ENCODE measurements at regions not wholly inside any gene's neighbourhood (a gene's known extent, or its start where the extent isn't known, plus 50 kb on each side); places are given as distances from the start of the nearest gene placed in this dataset.
A peak's percentile ranks its signal among the peaks of the same experiment; 100 is the strongest.

DNA sequence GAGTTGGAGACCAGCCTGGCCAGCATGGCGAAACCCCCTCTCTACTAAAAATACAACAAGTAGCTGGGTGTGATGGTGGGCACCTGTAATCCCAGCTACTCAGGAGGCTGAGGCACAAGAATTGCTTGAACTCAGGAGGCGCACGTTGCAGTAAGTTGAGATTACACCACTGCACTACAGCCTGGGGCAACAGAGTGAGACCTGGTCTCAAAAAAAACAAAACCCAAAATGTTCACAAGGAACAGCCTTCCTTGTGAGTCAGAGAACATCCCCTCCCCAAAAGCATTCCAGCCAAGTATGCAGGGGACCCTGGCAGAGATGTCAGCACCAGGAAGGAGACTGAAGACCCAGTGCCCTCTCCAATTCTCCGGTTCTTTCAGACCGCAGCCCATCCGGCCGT is 314.9 kb upstream of the TSHZ3 start:
- DNase-seq (ENCODE audit: low read depth), result no peak

DNA sequence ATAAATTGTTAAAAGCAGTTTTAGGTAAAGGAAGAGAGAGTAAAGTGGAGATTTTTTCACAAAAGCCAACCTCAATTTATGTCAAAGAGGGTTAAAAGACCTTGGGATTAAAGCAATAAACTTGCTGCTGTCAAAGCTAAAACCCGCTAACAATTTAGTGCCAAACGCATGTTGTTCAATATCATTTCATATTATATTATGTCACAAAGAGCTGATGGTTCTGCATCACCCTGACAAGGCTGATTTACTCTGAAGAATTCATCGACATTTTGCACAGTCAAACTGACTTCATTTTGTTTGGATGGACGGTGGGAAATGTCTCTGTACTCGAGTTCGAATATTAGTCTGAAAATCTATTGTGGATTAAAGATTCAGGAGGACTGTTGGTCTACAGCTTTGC is 315.8 kb upstream of the TSHZ3 start:
- no peak for DNase-seq (ENCODE audit: low read depth)

DNA sequence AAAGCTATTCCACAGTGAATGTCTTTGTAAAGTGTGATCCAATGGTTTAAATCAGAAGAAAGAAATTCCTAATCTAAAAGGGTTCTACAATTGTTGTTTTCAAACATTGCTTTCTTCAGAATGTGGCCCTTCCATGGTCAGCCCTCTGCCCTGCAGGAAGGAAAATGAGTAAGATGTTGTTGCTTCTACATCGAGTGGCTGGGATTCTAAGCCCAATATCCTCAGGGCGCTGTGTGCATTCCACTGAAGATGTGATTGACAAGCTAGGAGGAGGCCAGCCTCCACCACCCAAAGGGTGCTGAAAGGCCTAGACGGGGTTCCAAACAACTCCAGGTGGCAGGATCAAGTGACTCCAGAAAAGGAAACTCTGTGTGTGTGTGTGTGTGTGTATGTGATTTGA is 316.9 kb upstream of the TSHZ3 start:
- DNase-seq (ENCODE audit: low read depth), result no peak

DNA sequence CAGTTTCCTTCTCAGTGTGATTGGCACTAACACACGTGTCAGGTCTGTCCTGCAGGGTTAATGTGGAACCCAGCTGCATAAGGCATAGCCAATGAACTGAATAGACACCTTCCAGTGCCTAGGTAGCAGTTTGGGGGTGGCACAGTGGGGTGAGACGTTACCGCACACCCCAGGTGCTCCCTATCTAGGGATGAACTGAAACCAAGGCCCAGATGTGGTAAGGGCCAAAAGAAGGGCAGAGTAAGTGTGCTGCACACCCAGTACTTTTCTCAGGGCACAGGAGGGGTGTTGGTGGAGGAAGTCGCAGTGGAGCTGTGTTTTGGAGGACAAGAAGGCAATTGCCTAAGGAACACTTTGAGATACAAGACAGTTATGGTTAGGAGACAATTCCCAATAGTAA is 317.9 kb upstream of the TSHZ3 start:
- no peak for DNase-seq (ENCODE audit: low read depth)

DNA sequence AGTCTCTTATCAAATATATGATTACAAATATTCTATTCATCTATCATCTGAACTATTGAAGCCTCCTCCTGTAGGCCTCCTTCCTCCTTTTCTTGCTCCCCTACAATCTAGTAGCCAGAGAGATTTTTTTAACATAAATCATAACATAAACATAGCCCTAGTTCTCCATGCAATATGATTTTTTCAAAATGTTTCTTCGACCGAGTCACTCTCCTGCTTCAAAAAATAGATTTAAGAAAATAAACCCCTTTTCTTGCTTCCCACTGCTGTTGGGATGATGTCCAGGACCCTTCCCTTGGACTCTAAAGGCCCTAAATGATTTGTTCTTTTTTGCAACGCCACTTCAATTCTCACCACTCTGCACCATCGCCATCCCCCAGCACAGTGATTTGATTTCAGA is 319.7 kb upstream of the TSHZ3 start:
- DNase-seq (ENCODE audit: low read depth), result no peak

DNA sequence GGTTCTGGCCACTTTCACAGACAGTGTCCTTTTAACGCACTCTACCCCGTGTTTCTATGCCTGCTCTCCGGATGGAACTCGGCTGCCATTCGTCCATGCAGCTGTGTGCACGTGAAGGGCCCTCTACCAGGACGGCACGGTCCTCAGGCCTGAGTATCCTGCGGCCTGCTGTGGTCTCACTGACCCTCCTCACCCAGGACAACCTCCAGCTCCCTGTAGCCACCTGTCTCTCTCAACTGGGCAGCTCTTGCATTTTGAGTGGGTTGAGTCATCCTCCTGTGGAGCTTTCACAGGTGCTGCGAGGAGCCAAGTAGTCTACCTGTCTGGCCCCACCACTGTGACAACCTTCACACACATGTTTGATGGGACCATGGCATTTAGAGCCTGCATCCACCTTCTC is 321.7 kb upstream of the TSHZ3 start:
- DNase-seq (ENCODE audit: low read depth), result no peak

DNA sequence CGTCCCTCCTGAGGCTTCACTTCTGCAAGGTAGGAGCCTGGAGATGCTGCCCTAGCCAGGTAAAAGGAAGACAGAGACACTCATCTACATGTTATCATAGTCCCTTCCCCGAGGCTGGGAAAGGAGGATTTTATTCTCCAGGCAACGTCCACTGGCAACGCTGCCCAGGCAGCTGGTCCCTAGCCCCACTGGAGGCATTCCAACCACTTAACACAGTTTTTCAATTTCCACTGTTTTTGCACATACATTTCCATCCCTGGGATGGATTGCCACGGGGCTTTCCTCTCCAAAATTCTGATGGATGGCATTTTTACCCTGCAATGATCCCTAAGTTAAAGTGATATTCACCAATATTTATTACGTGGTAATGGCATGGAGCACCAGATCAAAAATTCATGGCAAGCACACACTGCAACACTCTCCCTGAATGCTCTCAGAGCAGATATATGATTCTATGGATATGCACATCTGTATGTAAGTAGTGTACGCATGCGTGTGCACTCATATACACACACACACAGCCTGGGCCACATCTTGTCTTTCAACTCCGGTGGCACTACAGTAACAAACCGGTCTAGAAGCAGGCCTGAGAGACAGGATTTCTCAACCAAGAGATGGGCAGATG is 322.3 kb upstream of the TSHZ3 start:
- no peak for DNase-seq (ENCODE audit: low read depth)

DNA sequence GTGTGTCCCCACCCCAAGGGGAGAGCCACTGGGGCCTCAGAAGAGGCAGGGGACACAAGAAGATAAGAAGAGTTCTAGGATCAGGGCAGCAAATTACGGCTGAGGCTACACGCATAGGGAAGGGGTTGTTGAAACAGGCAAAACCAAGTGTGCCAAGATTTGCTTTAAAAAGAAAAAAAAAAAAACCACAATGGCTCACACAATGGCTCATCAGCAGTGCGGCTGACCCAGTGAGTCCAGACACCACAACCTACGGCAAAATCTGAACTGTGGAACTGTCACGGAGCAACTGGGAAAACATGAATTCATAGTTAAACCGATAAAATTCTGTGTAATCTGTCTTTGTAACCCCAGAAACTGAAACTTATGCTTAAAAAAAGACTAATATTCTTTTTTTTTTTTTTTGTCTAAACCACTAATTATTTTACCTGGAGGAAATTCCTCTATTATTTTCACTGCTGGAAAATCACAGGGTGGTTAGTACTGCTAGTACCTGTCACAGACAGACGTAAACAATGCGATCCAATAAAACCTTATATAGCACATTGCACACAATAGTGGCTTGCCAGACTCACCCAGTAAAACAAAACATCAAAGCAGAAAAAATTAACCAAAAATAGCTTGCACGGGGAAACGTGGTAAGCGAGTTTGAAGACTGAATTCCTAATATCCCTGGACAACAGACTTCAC is 325.4 kb upstream of the TSHZ3 start:
- no peak for DNase-seq (ENCODE audit: low read depth)

DNA sequence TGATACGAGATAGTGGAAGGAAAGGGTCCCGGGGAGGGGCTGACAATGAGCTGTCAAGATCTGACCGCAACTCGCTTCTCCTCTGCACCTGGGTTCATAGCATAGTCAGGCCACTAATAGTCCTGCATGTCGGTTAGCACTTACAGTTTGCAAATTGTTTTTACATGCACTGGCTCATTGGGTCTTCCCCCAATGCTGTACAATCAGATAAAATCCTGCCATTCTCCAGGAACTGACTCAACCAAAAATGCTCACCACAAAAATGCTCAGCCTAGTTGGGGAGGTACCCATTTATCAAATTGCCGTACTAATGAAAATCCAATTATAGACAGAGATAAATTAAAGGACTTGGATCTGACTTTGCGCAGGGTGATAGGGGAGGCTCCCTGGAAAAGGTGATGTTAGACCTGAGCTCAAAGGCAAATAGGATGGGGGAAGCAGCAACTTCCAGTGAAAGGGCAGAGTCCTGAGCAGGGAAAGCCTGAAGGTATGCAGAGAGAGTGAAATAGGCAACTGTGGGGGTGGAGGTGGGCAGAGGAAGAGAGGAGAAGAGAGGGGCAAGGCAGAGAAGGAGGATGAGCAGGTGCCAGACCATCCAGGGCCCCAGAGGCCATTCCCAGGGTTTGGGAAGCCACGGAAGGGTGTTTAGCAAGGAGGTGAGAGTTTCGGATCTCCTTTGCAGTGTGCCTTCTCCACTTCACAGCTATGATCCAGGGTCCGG is 326.1 kb upstream of the TSHZ3 start:
- peak; percentile 2 for DNase-seq (ENCODE audit: low read depth)

DNA sequence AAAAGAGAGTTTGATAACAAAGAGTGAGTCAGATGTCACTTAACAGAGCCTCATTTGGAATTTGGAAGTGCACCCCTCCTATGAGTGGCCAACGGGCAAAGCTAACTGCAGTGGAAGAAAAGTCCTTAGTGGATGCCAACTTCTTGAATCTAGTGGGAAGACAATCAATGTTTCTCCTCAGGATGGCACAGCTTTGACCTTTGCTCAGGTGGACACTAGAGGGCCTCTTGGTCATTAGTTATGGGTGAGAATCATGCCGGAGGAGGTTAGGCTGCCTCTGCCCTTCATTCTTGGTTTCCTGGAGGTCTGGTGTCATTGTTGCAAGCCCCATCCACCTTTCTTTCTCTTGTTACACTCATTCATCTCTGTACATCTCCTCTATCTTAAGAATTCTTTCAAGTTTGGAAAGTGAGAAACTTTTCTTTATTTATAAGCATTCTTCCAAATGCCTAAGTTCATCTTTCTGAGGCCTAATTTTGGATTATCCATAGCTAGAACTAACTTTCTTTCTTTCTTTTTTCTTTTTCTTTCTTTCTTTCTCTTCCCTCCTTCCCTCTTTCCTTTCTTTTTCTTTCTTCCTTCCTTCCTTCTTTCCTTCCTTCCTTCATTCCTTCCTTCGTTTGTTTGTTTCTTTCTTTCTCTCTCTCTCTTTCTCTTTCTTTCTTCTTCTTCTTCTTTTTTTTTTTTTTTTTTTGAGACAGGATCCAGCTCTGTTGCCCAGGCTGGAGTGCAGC is 327.2 kb upstream of the TSHZ3 start:
- no peak for DNase-seq (ENCODE audit: low read depth)

DNA sequence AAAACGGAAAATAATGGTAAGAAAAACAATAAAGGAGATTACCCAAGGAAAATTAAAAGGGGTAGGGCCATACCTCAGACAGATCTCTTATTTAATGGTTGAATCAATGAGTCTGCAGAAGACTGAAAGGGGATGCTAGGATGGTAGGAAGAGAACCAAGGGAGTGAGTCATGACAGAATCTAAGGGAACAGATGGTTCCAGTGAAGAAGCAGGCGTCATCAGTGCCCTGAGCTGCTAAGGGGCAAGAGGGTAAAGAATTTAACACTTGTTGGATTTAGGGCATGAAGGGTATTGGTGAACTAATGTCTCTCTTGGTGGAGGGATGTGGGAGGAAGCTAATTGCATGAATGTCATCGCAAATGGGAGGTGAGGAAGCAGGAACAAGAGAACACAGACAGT is 329.2 kb upstream of the TSHZ3 start:
- no peak for DNase-seq (ENCODE audit: low read depth)

DNA sequence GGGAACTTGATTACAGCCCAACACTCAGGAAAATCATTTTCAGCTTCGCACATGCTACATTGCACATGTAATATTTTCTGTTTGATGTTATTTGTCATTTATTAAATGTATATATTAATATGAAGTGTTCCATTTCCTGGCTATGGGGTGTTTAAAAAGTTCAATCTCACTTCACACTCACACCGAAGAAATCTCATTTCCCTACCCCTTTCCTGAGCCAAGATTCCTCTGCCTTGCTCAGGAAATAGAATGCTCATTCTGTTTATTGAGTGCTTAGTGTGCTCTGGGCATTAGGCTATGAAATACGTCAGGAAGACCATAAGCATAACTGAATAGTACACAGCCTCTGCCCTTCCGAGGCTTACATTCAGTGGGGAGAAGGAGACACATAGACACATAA is 331.9 kb upstream of the TSHZ3 start:
- no peak for DNase-seq (ENCODE audit: low read depth)

DNA sequence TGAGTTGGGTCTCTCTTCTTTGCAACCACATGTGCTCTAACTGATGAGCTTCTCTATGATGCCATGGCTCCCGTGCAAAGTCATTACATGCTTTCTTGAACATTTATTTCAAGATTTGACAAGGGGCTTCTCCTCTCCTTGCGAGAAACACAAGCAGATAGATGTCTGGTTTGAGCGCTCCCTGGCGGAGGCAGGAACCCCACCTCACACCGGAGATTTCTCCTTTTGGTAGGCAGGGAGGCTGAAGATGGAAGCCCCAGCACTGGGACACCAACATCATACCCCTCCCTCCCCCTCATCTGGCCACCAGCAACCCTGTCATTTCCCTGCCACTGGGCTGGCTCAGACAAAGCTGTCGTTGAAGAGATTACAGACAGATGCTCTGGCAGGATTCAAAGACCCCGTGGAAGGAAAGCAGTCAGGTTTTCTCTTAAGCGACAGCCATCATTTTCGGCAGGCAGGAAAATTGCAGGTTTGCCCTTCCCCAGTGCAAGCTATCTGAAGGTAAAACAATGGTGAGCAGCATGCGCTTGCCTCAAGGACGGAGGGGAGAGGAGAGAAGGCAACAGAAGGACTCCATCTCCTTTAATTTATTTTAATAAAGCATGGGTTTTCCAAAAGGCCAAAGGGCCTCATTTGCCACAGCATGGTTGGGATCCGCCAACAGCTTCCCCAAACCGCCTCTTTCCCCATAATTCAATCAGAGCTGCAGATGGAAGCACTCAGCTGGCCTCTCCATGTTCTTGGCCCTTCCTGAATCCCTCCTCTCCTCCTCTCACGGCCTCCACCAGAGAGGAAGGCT is 344.1 kb upstream of the TSHZ3 start:
- no peak for DNase-seq (ENCODE audit: low read depth)

DNA sequence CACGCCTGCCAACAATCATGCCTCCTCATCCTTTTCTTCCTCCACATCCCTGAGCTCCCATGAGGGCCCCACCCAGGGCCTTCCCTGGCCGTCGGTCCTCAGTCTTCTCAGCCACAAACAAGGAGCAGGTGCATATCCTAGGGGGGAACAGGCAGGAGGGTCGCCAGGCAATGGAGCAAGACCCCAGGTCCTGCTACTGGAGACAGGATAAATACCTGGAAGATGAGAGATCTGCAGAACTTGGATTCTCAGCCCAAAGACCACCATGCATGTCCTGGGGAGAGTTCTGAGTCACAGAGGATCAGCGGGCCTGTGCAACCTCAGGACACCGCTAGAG is 344.7 kb upstream of the TSHZ3 start:
- DNase-seq (ENCODE audit: low read depth), result no peak

DNA sequence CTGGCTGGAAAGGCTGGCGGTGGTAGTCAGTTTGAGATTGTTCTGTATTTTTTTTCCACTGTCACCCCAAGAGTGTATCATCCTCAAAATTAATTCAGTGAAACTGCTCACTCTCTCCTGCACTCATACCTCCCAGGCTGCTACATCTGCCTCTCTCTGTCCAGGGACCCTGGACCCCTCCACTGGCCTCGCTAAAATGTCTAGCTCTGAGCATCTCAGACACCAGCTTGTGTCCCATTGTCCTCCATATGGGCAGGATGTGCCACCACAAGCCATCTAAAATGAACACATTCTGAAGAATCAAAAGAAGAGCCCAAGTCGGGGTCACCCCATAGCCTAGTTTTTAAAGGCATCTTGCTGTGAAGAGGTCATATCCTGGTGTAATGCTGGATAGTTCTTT is 345.5 kb upstream of the TSHZ3 start:
- DNase-seq (ENCODE audit: low read depth), result no peak

DNA sequence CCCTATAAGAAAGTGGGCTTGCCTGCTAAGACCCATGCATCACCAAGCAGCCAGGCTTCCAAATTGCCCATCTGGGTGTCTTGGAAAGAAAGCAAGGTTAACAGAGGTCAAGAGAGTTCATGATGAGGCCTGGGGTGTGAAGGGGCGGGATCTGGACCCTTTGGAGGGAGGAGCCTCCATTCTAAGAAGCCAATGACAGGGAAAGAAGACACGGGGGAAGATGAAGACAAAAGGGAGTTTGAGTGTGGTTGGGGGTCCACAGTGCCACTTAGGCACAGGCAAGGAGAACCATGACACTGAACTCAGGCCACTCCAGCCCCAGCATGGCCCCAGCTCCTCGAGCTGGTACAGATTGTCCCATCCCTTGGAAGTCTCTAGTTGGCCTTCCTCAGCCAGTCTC is 350.2 kb upstream of the TSHZ3 start:
- DNase-seq (ENCODE audit: low read depth), result no peak

DNA sequence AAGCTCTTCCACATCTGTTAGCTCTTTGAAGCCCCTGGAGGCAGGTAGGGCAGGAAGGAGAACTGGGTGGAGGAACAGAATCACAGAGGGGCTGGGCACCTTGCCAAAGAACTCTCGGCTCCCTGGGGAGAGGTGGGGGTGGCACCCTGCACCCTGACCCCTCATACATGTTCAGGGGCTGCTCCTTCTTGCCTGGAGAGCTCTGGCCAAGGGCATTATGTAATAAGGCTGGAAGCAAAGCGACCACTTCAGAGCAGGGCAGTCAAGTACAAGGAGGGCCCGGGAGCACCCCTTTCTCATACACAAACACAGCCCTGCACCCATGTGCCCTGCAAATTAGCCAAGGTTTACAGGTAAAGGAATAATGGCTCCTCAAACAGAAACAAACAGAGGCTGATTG is 351.9 kb upstream of the TSHZ3 start:
- DNase-seq (ENCODE audit: low read depth), result no peak

DNA sequence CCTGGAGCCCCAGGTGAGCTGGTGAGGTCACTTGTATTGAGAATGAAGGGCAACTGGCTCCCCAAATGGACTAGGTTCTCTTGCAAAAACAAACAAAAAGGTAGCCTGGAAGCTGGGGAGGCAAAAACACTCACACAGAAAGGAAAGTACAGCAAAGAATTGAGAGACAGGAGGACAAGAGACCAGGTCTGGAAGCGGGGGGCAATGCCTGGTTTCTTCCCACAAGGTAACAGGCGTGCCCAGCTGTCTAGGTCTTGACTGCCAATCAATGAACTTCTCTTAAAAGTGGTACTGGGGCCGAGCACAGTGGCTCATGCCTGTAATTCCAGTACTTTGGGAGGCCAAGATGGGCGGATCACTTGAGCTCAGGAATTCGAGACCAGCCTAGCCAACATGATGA is 356.4 kb upstream of the TSHZ3 start:
- no peak for DNase-seq (ENCODE audit: low read depth)

DNA sequence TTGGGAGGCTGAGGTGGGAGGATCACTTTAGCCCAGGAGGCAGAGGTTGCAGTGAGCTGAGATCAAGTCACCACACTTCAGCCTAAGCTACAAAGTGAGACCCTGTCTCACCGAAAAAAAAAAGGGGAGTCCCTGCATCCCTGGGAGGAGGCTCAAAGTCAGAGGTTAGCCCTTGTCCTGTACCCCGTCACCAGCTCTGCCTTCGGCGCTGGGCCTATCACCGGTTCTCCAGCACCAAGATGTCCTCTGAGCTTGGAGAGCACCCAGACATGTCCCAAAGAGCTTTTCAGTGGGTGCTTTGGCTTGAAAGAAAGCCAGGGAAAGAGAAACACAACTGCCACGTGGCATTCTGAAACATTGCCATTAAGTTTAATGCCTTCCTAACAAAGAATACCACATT is 356.9 kb upstream of the TSHZ3 start:
- no peak for DNase-seq (ENCODE audit: low read depth)

DNA sequence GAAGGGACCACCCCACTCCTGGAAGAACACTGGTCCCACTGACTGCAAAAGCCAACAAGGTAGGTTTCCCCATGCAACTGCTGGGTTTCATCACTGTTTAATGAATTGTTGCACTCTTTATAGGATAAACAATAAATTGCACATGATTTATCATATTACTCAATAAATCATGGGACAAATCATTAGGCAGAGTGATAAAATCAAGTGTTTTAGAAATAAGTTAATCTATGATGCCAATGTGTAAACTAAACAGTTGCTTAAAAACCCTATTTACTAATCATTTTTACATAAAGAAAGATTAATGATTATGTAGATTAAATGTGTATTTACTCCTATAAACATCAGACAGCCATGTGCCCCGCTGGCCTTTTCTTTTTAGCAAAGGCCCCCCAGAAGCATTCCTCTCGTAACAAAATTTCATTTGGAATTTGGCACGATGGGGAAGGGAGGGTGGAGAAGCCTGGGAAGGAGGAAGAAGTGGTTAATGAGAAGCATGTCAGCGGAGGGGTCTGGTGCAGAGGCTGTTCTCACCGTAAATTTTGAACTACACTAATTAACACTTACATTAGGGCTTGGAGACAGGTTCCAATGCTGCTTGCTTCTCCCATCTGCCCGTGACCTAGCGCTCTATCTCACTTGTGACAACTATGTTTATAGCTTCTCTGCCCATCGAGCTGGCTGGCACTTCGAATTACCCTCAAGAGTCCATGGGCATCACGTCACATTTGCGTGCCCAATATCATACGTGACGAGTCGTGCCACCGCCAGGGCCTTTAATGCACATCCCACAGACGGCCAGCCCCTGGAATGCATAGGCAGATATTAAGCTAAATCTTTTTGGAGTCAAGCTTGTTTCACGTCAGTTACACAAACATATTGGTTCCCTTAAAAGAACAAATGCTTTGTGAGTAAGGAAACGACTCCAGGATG is 357.7 kb upstream of the TSHZ3 start:
- no peak for DNase-seq (ENCODE audit: low read depth)

DNA sequence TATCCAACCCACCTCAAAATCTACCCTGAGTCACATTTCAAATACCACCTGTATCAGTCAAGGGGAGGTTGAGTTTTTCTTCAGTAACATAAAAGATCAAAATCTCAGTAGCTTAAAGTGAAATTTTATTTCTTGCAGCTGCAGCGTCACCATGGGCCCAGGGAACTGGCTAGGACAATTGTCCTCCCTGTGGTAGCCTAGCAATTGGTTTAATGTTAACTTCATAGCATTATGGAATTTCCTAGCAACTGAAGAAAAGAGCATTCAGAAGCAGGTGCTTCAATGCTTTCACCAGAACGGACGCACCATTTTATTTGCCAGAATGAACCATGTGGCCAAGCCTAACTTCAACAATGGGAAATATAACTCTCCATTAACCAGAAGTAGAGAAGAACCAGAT is 359.3 kb upstream of the TSHZ3 start:
- no peak for DNase-seq (ENCODE audit: low read depth)
